Small intestine (tissue), 7 donors: ENCODE measurements at regions not wholly inside any gene's neighbourhood (a gene's known extent, or its start where the extent isn't known, plus 50 kb on each side); places are given as distances from the start of the nearest gene placed in this dataset.
"Not testable (repeated sequence)": the region's sequence is repeated elsewhere in the genome, so short reads cannot be mapped to it uniquely, and the experiment has no call there.

Experiments used
- DNase-seq, 2 donors: peaks; one replicate each; pipeline versions ENCODE4 v3.0.0 to v3.0.0-alpha.2; 2013
- FAIRE-seq: peaks from 2 replicates; lab custom pipeline; 2012; peaks lifted over from hg19 to GRCh38; lab: Jason Lieb, UNC
- H3K27ac ChIP-seq, 3 donors: one replicate each; pipeline ENCODE4 v1.5.1; 2013; ENCODE audit warnings: low read length in 2 of 3, mild to moderate bottlenecking in 2 of 3, control low read depth in 1 of 3, inconsistent platforms in 1 of 3, low read depth in 1 of 3, moderate library complexity in 1 of 3
- H3K27me3 ChIP-seq, 3 donors: one replicate each; pipeline ENCODE4 v1.6.1; 2013; ENCODE audit warnings: low read length in 3 of 3, inconsistent platforms in 1 of 3; ENCODE audit not compliant: control insufficient read depth in 3 of 3, insufficient read depth in 3 of 3
- H3K36me3 ChIP-seq, 3 donors: one replicate each; pipeline ENCODE4 v1.6.1; 2013; ENCODE audit warnings: low read length in 3 of 3, inconsistent platforms in 1 of 3, low read depth in 1 of 3, mild to moderate bottlenecking in 1 of 3, moderate library complexity in 1 of 3; ENCODE audit not compliant: control insufficient read depth in 3 of 3, insufficient read depth in 2 of 3
- H3K4me1 ChIP-seq, 3 donors: one replicate each; pipeline ENCODE4 v1.6.1; 2013; ENCODE audit warnings: low read length in 2 of 3, inconsistent platforms in 1 of 3, low read depth in 1 of 3, mild to moderate bottlenecking in 1 of 3, moderate library complexity in 1 of 3; ENCODE audit not compliant: control insufficient read depth in 3 of 3, insufficient read depth in 2 of 3
- H3K4me3 ChIP-seq, 3 donors: one replicate each; pipeline ENCODE4 v1.5.1; 2013; ENCODE audit warnings: low read length in 3 of 3, control low read depth in 1 of 3, inconsistent platforms in 1 of 3, low read depth in 1 of 3, mild to moderate bottlenecking in 1 of 3, moderate library complexity in 1 of 3
- H3K9me3 ChIP-seq, 2 donors: one replicate each; pipeline ENCODE4 v1.6.1; 2013; ENCODE audit warnings: low read depth in 1 of 2, low read length in 1 of 2; ENCODE audit not compliant: control insufficient read depth in 2 of 2, insufficient read depth in 1 of 2
- WGBS, 3 donors: extraction: QIAGEN DNeasy Blood & Tissue Kit; methylation state at CpG; one replicate each; pipeline ENCODE4 v1.1.7; 2013; 5-methylcytosine and 5-hydroxymethylcytosine counted together
- donor health status: healthy with polysubstance abuse.
- donor health status: control.
- donor health status: control.
- donor health status: Bipolar disorder and iron deficiency.
- donor health status: healthy.

DNA sequence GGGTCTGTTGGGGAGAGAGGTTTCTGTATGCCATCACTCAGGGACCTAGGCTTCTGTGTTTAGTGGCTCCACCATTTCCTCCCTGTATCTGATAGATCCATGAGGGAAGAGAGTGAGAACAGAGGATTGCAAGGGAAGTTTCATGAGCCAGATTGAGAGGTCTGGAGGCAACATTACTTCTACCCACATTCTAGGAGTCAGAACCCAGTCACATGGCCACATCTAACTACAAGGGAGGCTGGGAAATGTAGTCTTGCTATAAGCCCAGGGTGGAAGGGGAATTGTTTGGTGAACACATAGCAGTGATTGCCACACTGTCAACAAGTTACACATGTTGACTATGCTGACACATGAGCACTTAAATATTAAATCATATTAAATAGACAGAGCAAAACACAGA, 834.8 kb downstream of the C12orf50 start:
- not testable (repeated sequence) for H3K4me1 ChIP-seq, H3K27me3 ChIP-seq, H3K4me3 ChIP-seq, H3K9me3 ChIP-seq, DNase-seq, FAIRE-seq, H3K27ac ChIP-seq, H3K36me3 ChIP-seq

DNA sequence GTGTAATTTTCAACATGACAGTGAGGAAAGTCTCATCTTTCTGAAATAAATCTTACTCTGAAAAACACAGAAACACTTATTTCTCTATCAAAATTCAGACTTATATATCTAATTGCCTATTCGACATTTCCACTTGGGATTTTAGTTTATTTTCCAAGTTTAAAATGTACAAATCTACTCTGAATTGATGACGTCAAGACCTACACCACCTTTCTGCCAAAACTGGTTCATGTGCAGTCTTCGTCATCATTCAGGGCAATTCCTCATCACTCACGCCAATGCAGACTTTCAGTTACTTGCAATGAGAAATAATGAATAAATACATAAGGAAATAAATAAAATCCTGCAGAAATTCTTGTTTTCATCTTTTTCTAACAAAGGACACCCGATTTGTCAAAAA, 843.8 kb downstream of the C12orf50 start:
- no peak for DNase-seq
- H3K27ac ChIP-seq = no peak overlapping the region
- WGBS, 3 donors = 83 to 85% (median 83%) methylated on average over 5 of the region's 5 CpGs

GRCh38 chr12:87182696-87183233, 846.4 kb downstream of the C12orf50 start:
- WGBS, 3 donors = 75 to 80% (median 78%) methylated on average over 5 of the region's 5 CpGs
- H3K27me3 ChIP-seq = no peaks in the 10 kb centered on the region
- H3K4me1 ChIP-seq = no peaks in the 10 kb centered on the region
- no peak overlapping the region for H3K27ac ChIP-seq
- no peak for FAIRE-seq
- DNase-seq = no peak
- H3K9me3 ChIP-seq = no peaks in the 10 kb centered on the region
- H3K36me3 ChIP-seq = no peaks in the 10 kb centered on the region
- no peak overlapping the region for H3K4me3 ChIP-seq

More for the DNA sequence above, 843.8 kb downstream of the C12orf50 start:
- H3K4me1 ChIP-seq = no peaks in the 10 kb centered on the region
- no peaks in the 10 kb centered on the region for H3K27me3 ChIP-seq
- FAIRE-seq = no peak
- H3K4me3 ChIP-seq = no peak overlapping the region
- H3K9me3 ChIP-seq = no peaks in the 10 kb centered on the region
- H3K36me3 ChIP-seq = no peaks in the 10 kb centered on the region

GRCh38 chr12:87171356-87171755, 857.8 kb downstream of the C12orf50 start:
- H3K9me3 ChIP-seq = peaks cover 0 to 17% of the 10 kb centered on the region in 2 donors
- DNase-seq (no peak), FAIRE-seq (no peak)
- H3K36me3 ChIP-seq = no peaks in the 10 kb centered on the region
- no peaks in the 10 kb centered on the region for H3K4me1 ChIP-seq
- no peaks in the 10 kb centered on the region for H3K27me3 ChIP-seq
- no peak overlapping the region for H3K4me3 ChIP-seq
- no peak overlapping the region for H3K27ac ChIP-seq
- 83 to 92% (median 86%) methylated on average over 16 of the region's 16 CpGs for WGBS, 3 donors

- DNase-seq (no peak), FAIRE-seq (peak; percentile 39)
- no peaks in the 10 kb centered on the region for H3K36me3 ChIP-seq
- H3K27ac ChIP-seq = no peak overlapping the region
- H3K9me3 ChIP-seq = peaks cover 0 to 30% of the 10 kb centered on the region in 2 donors
- no peaks in the 10 kb centered on the region for H3K27me3 ChIP-seq
- no peaks in the 10 kb centered on the region for H3K4me1 ChIP-seq
- H3K4me3 ChIP-seq = no peak overlapping the region
Measured at GRCh38 chr12:87169010-87169409, 860.2 kb downstream of the C12orf50 start.

GRCh38 chr12:87165733-87166375, 863.3 kb downstream of the C12orf50 start:
- no peaks in the 10 kb centered on the region for H3K27me3 ChIP-seq
- no peaks in the 10 kb centered on the region for H3K4me1 ChIP-seq
- FAIRE-seq (no peak), DNase-seq (no peak)
- 92 to 96% (median 93%) methylated on average over 3 of the region's 3 CpGs for WGBS, 3 donors
- H3K9me3 ChIP-seq = peaks cover 0 to 17% of the 10 kb centered on the region in 2 donors
- H3K36me3 ChIP-seq = no peaks in the 10 kb centered on the region
- H3K4me3 ChIP-seq = no peak overlapping the region
- no peak overlapping the region for H3K27ac ChIP-seq

- peaks cover 0 to 17% of the 10 kb centered on the region in 2 donors for H3K9me3 ChIP-seq
- no peak for FAIRE-seq
- H3K4me3 ChIP-seq = no peak overlapping the region
- 29 to 69% (median 45%) methylated on average over 1 of the region's 1 CpG for WGBS, 3 donors
- H3K27ac ChIP-seq = no peak overlapping the region
- H3K36me3 ChIP-seq = no peaks in the 10 kb centered on the region
- H3K4me1 ChIP-seq = no peaks in the 10 kb centered on the region
- no peaks in the 10 kb centered on the region for H3K27me3 ChIP-seq
- DNase-seq = no peak
Measured at GRCh38 chr12:87163122-87163521, 866.1 kb downstream of the C12orf50 start.

- WGBS, 3 donors = 26 to 58% (median 33%) methylated on average over 1 of the region's 1 CpG
- no peak overlapping the region for H3K27ac ChIP-seq
- DNase-seq = no peak
- no peaks in the 10 kb centered on the region for H3K27me3 ChIP-seq
- no peaks in the 10 kb centered on the region for H3K4me1 ChIP-seq
- no peak for FAIRE-seq
- no peaks in the 10 kb centered on the region for H3K36me3 ChIP-seq
- H3K4me3 ChIP-seq = no peak overlapping the region
- peaks cover 0 to 12% of the 10 kb centered on the region in 2 donors for H3K9me3 ChIP-seq
Measured at GRCh38 chr12:87160848-87161601, 868.2 kb downstream of the C12orf50 start.
